HepG2 (cell line): ENCODE measurements at regions not wholly inside any gene's neighbourhood (a gene's known extent, or its start where the extent isn't known, plus 50 kb on each side); places are given as distances from the start of the nearest gene placed in this dataset.

Experiments used
- ATAC-seq: fragments of 200-7000 bp; cut with Tn5 transposase; 3 replicates; pipeline ENCODE4 v1.9.1; 2020; ENCODE audit warnings: mild to moderate bottlenecking, moderate library complexity
- BruUV-seq: library from RNA; stranded (reverse); fragments of 400-500 nt; replicated peaks from 2 replicates; lab custom pipeline; 2021; lab: Mats Ljungman, UMichigan
- CTCF ChIA-PET: fragments of 300-600 bp; formaldehyde crosslinking; extraction: SDS; loops from one replicate; lab custom pipeline; 2021; ENCODE audit warnings: low total read pairs, inconsistent platforms, low intra/inter-chr PET ratio; lab: Yijun Ruan, JAX
- POLR2A ChIA-PET: fragments of 350-600 bp; sonication (Branson Sonifier 250); formaldehyde crosslinking; loops from one replicate; lab custom pipeline; 2020; ENCODE audit warnings: antibody characterized with exemption, inconsistent platforms; lab: Yijun Ruan, JAX
- DNase-seq: peaks from one replicate; pipeline ENCODE4 v3.0.0-alpha.2; 2015; ENCODE audit warnings: low spot score
- FAIRE-seq: peaks from 3 replicates; lab custom pipeline; 2011; peaks lifted over from hg19 to GRCh38; lab: Jason Lieb, UNC
- H2AFZ ChIP-seq: one replicate; pipeline ENCODE4 v1.6.1; 2011; ENCODE audit warnings: low read length, inconsistent platforms
- H3K27ac ChIP-seq: fragments of 300-600 bp; 3 replicates; pipeline ENCODE4 v1.8.0; 2011; ENCODE audit warnings: mixed run types, mild to moderate bottlenecking, mixed read lengths, low read length, inconsistent platforms; ENCODE audit not compliant: insufficient read depth; ENCODE audit errors: extremely low read length
- H3K27me3 ChIP-seq, 2 experiments: fragments of 200-600 bp in 1 of 2; 2 replicates in 1 of 2; 3 replicates in 1 of 2; pipeline versions ENCODE4 v1.6.0 to v1.8.0; 2011; ENCODE audit warnings: low read length in 2 of 2, mild to moderate bottlenecking in 2 of 2, moderate library complexity in 2 of 2, inconsistent platforms in 1 of 2; ENCODE audit not compliant: insufficient read depth in 2 of 2, control insufficient read depth in 1 of 2
- H3K36me3 ChIP-seq, 2 experiments: fragments of 200-600 bp in 1 of 2; replicated peaks in 1 of 2; 2 replicates in 1 of 2; 3 replicates in 1 of 2; pipeline versions ENCODE4 v1.5.1 to v1.8.0; 2011; ENCODE audit warnings: low read length in 2 of 2, inconsistent platforms in 1 of 2; ENCODE audit not compliant: insufficient read depth in 2 of 2, control insufficient read depth in 1 of 2
- H3K4me1 ChIP-seq: 2 replicates; pipeline ENCODE4 v1.5.1; 2012; ENCODE audit warnings: low read length, inconsistent platforms; ENCODE audit not compliant: insufficient read depth
- H3K4me2 ChIP-seq: 2 replicates; pipeline ENCODE4 v1.6.0; 2011; ENCODE audit warnings: low read depth, low read length, inconsistent platforms
- H3K4me3 ChIP-seq, 3 experiments: fragments of 200-600 bp in 1 of 3; sonication (generic), shearing (Covaris generic) in 1 of 3; replicated peaks in 1 of 3; 2 replicates each; pipeline ENCODE4 v1.5.1; 2011 to 2016; ENCODE audit warnings: low read length in 3 of 3, inconsistent platforms in 2 of 3, low read depth in 2 of 3, mild to moderate bottlenecking in 2 of 3, control low read depth in 1 of 3, mixed read lengths in 1 of 3; ENCODE audit not compliant: insufficient read depth in 1 of 3
- H3K79me2 ChIP-seq: one replicate; pipeline ENCODE4 v1.6.1; 2011; ENCODE audit warnings: low read length, inconsistent platforms; ENCODE audit not compliant: insufficient read depth
- H3K9ac ChIP-seq: 2 replicates; pipeline ENCODE4 v1.6.0; 2011; ENCODE audit warnings: mild to moderate bottlenecking, low read depth, low read length, inconsistent platforms; ENCODE audit not compliant: insufficient read depth
- H3K9me3 ChIP-seq: 2 replicates; pipeline ENCODE4 v1.5.1; 2012; ENCODE audit warnings: mild to moderate bottlenecking, low read length
- H4K20me1 ChIP-seq: 2 replicates; pipeline ENCODE4 v1.6.0; 2011; ENCODE audit warnings: inconsistent platforms, mild to moderate bottlenecking, low read length, moderate library complexity; ENCODE audit not compliant: insufficient read depth
- ARID2 ChIP-seq: sonication (generic); formaldehyde crosslinking; IDR thresholded peaks from 2 replicates; pipeline ENCODE4 v1.8.1; 2022; ENCODE audit warnings: mild to moderate bottlenecking, missing genetic modification reagents, borderline replicate concordance
- ELF4 ChIP-seq: sonication (generic); formaldehyde crosslinking; IDR thresholded peaks from 2 replicates; pipeline ENCODE4 v1.5.0; 2020; ENCODE audit warnings: missing genetic modification reagents, mild to moderate bottlenecking, moderate library complexity, borderline replicate concordance
- RERE ChIP-seq: IDR thresholded peaks from 2 replicates; pipeline ENCODE4 v1.6.1; 2016; ENCODE audit warnings: low read depth, missing genetic modification reagents, missing compliant biosample characterization
- SOX6 ChIP-seq, 2 experiments: fragments of 450-650 bp in 1 of 2; sonication (generic) in 1 of 2; formaldehyde crosslinking in 1 of 2; IDR thresholded peaks; 2 replicates each; pipeline versions ENCODE4 v1.4.0 to v1.6.1; 2017 to 2020; ENCODE audit warnings: antibody characterized with exemption in 1 of 2, mild to moderate bottlenecking in 1 of 2, missing genetic modification reagents in 1 of 2
- SRF ChIP-seq: IDR thresholded peaks from 2 replicates; pipeline ENCODE4 v1.6.1; 2011; ENCODE audit warnings: mild to moderate bottlenecking, low read depth, low read length, moderate library complexity
- TOPORS ChIP-seq: sonication (generic); formaldehyde crosslinking; IDR thresholded peaks from 2 replicates; pipeline ENCODE4 v1.8.0; 2023; ENCODE audit warnings: mild to moderate bottlenecking, missing genetic modification reagents
- XBP1 ChIP-seq: sonication (generic); formaldehyde crosslinking; IDR thresholded peaks from 2 replicates; pipeline ENCODE4 v1.5.0; 2020; ENCODE audit warnings: missing genetic modification reagents
- ZNF124 ChIP-seq: sonication (generic); formaldehyde crosslinking; IDR thresholded peaks from 2 replicates; pipeline ENCODE4 v1.4.0; 2020; ENCODE audit warnings: missing genetic modification reagents
- ZNF510 ChIP-seq: sonication (generic); formaldehyde crosslinking; IDR thresholded peaks from 2 replicates; pipeline ENCODE4 v1.4.0; 2020; ENCODE audit warnings: low read depth, mild to moderate bottlenecking, missing genetic modification reagents
- ZNF619 ChIP-seq: sonication (generic); formaldehyde crosslinking; IDR thresholded peaks from 2 replicates; pipeline ENCODE4 v1.4.0; 2020; ENCODE audit warnings: mild to moderate bottlenecking, missing genetic modification reagents
- ZNF740 ChIP-seq: sonication (generic); formaldehyde crosslinking; IDR thresholded peaks from 2 replicates; pipeline ENCODE4 v1.4.0; 2020; ENCODE audit warnings: missing genetic modification reagents
- ZNF749 ChIP-seq: sonication (generic); formaldehyde crosslinking; IDR thresholded peaks from 2 replicates; pipeline ENCODE4 v1.8.0; 2022; ENCODE audit warnings: mild to moderate bottlenecking, missing genetic modification reagents, moderate library complexity, borderline replicate concordance
- ZNF75D ChIP-seq: sonication (generic); formaldehyde crosslinking; IDR thresholded peaks from 2 replicates; pipeline ENCODE4 v1.8.1; 2023; ENCODE audit warnings: missing genetic modification reagents, mild to moderate bottlenecking, borderline replicate concordance
- WGBS: methylation state at CpG from one replicate; pipeline ENCODE4 v1.1.6; 2017; ENCODE audit warnings: low lambda C conversion rate; 5-methylcytosine and 5-hydroxymethylcytosine counted together
- in situ Hi-C: cut with HindIII; loops from 2 replicates; pipeline ENCODE4 v1.10.0; 2017; ENCODE audit warnings: low pct_unique_long_range_greater_than_20kb; ENCODE audit not compliant: extremely low pct_ligation_motif_present
- intact Hi-C: fragments of 100-400 bp; cut with micrococcal nuclease; formaldehyde crosslinking; loops from one replicate; pipeline ENCODE4 v1.10.0; 2022; ENCODE audit not compliant: unreplicated experiment

GRCh38 chr7:46957195-46957594 lies 624.7 kb downstream of the TNS3 start:
- intact Hi-C loops (no loop called here), in situ Hi-C loops (no loop called here)
- no peak overlapping the region for H3K4me3 ChIP-seq
- WGBS = 21% methylated on average over 5 of the region's 5 CpGs
- no peak overlapping the region for H3K27ac ChIP-seq
- no peaks in the 10 kb centered on the region; a peak in 1 of 5 replicates for H3K27me3 ChIP-seq
- no peak overlapping the region for H3K4me2 ChIP-seq
- no peaks in the 10 kb centered on the region for H3K36me3 ChIP-seq
- no peak overlapping the region for H2AFZ ChIP-seq
- BruUV-seq = no TSS peak
- no peak for DNase-seq
- H4K20me1 ChIP-seq = no peaks in the 10 kb centered on the region
- no peaks in the 10 kb centered on the region for H3K4me1 ChIP-seq
- ChIA-PET CTCF (no interaction called here), POLR2A (no interaction called here)
- H3K9ac ChIP-seq = no peak overlapping the region
- no peaks in the 10 kb centered on the region for H3K9me3 ChIP-seq
- no peaks in the 10 kb centered on the region for H3K79me2 ChIP-seq
- no peak for FAIRE-seq
- no peak for ATAC-seq
- TF ChIP-seq TOPORS (CRISPR knock-in tag) (no peak), ZNF124 (CRISPR knock-in tag) (no peak), SOX6 (IDR thresholded peaks at IDR 0.05) (no peak), SOX6 (CRISPR knock-in tag; IDR thresholded peaks at IDR 0.05) (no peak), XBP1 (no peak), ELF4 (CRISPR knock-in tag) (no peak), ZNF619 (no peak), ARID2 (CRISPR knock-in tag) (no peak), ZNF740 (CRISPR knock-in tag) (no peak), SRF (no peak), RERE (CRISPR knock-in tag) (no peak), ZNF75D (CRISPR knock-in tag) (no peak), ZNF510 (CRISPR knock-in tag) (no peak), ZNF749 (CRISPR knock-in tag) (no peak)
